Stimulated activated CD8-positive, alpha-beta memory T cell treated with anti-CD3 and anti-CD28 coated beads, Interleukin-7, amount 100 ng/mL, for 24 hours (primary cell): ENCODE measurements at regions not wholly inside any gene's neighbourhood (a gene's known extent, or its start where the extent isn't known, plus 50 kb on each side); places are given as distances from the start of the nearest gene placed in this dataset.

Experiments
- DNase-seq: peaks from one replicate; pipeline ENCODE4 v3.0.0-alpha.2; 2020; ENCODE audit warnings: low read depth

GRCh38 chr4:151939670-151940069 lies 178.9 kb upstream of the GATB start:
- no peak for DNase-seq

DNA sequence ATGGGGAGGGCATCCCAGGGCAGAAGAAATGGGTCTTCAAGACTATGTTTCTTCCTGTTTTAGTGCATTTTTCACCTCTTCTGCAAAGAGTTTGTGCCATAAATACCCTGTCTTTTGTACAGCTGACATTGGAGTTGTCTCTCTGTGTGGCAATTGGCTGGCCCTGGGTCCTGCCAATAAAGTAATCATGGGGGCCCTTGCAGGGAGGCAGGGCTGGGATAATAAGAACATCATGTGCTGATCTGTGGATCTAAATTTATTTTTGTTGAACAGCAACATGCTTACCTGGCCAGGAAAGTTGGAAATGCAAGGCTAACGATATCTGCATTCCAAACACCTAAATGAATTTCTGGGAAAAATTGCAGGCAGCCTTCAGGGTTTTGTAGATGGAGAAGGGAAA lies 174.6 kb upstream of the GATB start:
- DNase-seq, result no peak

GRCh38 chr4:151934766-151935165 lies 174.0 kb upstream of the GATB start:
- DNase-seq, result no peak

DNA sequence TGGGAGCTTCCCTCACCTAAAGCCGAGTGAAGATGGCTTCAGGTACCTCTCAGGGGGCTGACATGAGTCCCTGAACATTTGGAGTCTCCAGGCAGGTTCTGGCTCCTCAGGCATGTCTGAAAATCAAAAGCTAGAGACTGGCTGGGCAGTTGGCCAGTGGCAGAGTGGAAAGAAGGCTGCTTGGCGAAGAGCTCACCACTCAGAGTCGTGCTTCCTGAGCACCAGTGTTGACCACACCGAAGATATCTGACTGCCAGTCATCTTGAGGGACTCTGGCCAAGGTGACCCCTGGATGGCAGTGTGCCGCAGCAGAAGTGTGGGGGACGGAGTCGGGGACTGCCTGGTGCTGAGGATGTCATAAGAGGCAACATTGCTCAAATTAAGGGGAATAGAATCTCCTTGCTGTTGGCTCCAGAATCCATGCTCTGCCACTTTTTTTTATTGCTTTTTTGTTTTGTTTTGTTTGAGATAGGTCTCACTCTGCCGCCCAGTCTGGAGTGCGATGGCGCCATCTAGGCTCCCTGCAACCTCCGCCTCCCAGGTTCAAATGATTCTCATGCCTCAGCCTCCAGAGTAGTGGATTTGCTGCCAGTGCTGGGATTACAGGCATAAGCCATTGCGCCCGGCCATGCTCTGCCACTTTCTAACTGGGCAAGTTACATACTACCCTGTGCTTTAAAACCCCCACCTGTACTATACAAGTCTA lies 172.5 kb upstream of the GATB start:
- no peak for DNase-seq

DNA sequence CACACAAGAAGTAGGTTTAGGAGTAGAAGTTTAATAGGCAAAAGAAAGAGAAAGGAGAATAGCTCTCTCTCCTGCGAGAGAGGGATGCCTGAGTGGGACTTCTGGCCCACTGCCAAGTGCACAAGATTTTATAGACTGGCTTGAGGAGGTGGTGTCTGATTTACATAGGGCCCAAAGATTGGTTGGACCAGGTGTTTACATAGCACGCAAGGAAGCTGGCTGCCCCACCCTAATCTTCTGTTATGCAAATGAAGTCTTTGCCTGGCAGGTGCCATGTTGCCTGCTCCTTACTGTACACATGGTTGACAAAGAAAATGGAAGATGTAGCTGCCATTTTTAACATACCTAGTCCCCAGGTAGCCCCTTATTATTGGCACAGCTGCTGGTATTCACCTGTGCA lies 170.8 kb upstream of the GATB start:
- no peak for DNase-seq

DNA sequence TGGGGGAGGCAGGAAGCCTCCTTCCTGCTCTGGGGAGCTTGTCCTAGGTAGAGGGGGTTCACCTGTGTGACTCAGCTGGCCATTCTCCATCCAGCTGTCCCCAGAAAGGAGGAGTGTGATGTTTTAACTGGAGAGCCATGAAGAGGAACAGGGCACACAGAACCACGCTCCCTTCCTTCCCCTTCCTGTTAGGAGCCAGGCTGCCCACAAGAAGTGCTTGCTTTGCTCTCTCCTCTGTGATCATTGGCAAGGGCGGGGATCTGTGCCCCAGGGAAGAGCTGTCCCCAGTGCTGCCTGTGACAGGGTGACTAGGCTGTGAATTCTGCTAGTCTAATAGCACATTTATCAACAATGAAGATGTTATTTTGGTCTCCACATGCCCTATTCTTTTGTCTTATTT lies 169.6 kb upstream of the GATB start:
- no peak for DNase-seq

DNA sequence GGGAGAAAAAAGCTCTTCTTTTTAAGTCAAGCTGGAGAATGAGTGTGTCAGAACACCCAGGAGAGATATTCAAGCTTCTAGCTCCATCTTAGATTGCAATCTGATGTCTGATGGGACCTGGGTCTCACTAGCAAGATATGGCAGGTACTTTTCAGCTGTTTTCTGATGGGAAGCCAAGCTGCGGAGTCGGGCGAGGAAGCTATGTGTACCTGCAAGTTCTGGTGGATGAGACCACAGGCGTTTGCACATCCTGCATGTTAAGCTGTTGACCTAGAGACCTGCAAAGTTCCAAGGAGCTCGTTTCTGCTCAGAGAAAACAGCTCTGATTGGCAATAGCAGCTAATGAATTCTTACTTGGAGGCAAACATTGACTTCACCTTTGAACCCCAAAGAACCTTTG lies 167.3 kb upstream of the GATB start:
- no peak for DNase-seq

- no peak for DNase-seq
These were observed 162.0 kb upstream of the GATB start for GRCh38 chr4:151922811-151923210.

GRCh38 chr4:151922306-151922705 lies 161.5 kb upstream of the GATB start:
- no peak for DNase-seq

- DNase-seq, result no peak
These were observed 161.0 kb upstream of the GATB start for GRCh38 chr4:151921811-151922210.

- no peak for DNase-seq
These were observed 160.6 kb upstream of the GATB start for GRCh38 chr4:151921386-151921785.

GRCh38 chr4:151917145-151917734 lies 156.4 kb upstream of the GATB start:
- DNase-seq, result no peak

GRCh38 chr4:151912632-151913031 lies 151.8 kb upstream of the GATB start:
- no peak for DNase-seq

DNA sequence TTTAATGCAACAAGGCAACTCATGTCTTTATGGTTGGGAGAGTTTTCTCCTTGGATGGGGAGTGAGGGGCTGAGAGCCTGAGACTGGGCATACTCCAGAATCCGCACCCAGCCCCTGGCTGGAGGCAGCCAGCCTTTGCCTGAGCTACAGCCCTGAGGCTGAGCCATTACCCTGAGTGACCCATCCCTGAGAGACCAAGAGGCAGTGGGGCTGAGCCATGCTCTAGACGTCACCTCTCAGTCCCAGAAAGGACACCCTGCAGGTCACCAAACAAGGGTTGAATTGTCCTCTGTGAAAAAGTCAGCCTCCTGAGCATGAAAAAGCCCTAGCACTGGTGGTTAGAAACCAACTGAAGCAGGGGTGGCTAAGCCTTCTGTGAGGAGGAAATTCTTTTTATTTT lies 151.2 kb upstream of the GATB start:
- no peak for DNase-seq

DNA sequence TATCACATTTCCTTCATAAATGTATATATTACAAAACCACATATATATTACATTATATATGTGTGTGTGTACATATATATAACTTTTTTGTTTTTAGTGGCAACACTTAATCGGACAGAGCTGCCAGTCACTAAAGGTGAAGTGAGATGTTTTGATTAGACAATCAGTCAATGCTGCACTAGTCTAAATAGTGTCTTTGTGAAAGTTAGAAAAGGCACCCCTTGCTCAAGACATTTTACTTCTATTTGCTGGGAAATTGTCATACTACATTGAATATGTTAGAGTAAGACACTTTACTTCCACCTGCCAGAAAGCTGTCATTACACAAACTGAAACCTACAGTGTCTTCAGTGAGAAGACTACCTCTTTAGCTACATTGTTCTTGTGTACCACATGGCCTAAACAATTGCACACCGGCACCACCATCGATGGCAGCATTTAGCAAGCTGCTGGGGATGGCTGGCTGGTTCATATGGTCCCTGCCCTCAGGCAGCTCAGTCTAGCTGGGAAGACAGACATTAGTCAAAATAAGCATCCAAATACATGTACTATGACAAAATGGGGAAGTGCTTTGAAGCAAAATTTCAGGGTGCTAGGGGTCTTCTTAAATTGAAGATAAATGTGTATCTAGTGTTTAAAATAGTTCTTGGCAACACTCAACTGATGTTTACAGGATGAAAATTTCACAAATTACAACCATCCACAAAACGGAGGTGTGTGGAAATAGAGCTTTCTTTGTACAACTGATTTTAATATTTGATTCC lies 148.1 kb upstream of the GATB start:
- no peak for DNase-seq

DNA sequence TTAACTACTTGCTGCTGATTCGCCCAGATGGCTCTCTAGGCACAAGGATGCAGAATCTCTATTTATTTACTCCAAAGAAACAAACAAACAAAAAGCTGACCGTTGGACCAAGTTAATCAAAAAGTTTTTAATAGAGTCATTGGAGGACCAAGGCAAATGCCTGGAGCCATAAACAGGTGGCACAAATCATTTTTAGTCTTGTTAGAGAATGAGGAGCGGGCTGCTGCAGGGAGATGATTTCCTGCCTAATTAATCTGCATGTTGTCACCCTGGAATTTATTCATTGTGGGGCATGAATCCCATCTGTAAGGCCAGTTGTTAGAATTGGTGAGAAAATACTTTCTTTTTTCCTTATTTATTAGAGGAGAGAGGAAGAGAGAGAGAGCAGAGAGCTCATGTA lies 147.4 kb upstream of the GATB start:
- no peak for DNase-seq

- DNase-seq, result no peak
These were observed 145.6 kb upstream of the GATB start for GRCh38 chr4:151906438-151906837.

DNA sequence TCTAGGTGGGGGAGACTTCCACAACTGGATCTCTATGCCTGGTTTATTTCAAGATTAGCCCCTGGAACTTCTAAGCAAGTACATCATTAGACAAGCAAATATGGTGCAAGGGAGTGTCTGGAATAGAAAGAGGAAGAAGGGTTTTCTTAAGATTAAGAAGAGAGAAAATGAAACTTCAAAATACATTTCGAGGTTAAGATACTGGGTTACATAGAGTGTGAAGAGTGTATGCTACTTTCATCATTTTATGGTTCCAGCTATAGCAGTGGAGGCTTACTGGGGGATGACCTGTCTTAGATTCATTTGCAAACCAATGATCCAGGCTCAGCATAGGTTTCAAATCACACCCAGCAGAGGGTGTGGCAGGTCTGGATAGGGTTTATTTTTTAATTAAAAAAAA lies 144.4 kb upstream of the GATB start:
- no peak for DNase-seq

DNA sequence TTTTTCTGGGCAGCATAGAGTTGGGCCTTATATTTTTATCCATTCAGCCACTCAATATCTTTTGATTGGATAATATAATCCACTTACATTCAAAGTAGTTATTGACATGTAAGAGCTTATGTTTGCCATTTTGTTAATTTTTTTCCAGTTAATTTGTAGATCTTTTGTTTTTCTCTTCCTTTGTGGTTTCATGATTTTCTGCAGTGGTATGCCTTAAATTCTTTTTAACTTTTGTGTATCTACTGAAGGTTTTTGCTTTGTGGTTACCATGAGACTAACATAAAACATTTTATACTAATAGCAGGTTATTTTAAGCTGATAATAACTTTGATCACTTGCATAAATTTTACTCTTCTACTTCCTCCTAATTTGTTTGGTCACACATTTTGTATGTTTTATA lies 140.8 kb upstream of the GATB start:
- DNase-seq, result no peak

DNA sequence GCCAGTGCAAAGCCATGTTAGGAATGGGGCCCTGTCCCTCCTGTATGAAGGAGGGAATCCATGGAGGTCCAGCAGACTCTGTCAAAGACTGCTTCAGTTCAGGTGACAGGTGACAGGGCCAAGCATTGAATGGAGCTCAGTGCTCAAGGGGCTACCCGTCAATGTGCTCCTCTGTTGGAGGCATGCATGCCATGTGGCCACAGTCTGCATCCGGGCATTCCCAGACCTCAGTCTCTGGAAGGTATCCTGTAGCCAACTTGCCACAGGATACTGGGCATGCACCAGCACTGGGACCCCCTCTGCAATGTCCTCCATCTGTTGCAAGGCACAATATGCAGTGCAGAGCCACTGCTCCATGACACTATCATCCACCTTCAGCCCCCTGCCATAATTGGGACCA lies 136.1 kb upstream of the GATB start:
- DNase-seq, result no peak

DNA sequence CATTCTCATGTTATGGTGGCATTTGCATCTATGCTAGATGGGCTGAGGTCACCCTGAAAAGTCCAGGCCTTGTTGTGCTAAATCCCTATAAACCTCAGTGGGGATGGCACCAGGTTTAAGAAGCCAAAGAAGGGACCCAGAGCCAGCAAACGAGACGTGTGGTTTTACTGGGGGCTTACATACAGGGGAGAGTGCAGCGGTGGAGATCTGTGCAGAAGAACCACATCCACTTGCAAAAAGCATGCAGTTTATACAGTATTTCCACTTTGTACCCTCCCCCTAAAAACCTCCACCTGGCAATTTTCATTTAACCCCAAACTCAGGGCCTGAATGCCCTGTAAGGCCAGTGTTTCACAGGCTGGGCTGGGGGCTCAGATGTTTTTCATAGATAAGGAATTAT lies 134.9 kb upstream of the GATB start:
- no peak for DNase-seq

- no peak for DNase-seq
These were observed 133.4 kb upstream of the GATB start for GRCh38 chr4:151894246-151894645.

DNA sequence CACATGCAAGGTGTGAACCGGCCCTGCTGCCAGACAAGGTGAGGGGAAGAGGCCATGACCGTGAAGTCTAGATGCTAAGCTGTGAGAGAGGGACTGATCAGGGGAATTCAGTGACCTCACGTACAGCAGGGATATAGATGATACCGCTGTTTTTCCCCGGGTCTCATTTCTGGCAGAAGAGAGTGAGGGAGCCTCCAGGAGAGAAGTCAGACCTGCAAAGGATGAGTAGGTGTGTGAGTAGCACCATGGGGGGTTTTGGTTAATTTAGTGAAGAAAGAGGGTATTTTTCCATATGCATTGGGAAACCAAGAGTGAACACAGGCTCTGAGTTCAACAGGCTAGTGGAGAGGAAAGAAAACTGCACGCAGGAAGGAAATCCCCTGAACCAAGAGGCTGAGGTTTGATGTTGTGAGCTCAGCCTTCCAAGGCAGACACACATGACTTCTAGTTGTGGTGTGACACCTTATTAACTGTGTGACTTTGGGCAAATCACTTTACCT lies 127.6 kb upstream of the GATB start:
- no peak for DNase-seq
